Fibroblast of lung (primary cell): ENCODE measurements at regions not wholly inside any gene's neighbourhood (a gene's known extent, or its start where the extent isn't known, plus 50 kb on each side); places are given as distances from the start of the nearest gene placed in this dataset.

Experiments
- EZH2 ChIP-seq: IDR thresholded peaks from 2 replicates; pipeline ENCODE4 v1.5.1; 2012; ENCODE audit warnings: low read length, control low read depth, mild to moderate bottlenecking; ENCODE audit errors: missing control alignments
- TF ChIP-seq, protein P1 (sequence below), 2 donors: IDR thresholded peaks in 1 of 2; conservative IDR thresholded peaks in 1 of 2; 1 replicate in 1 of 2; 2 replicates in 1 of 2; pipeline ENCODE4 v1.5.1; 2011 to 2012; ENCODE audit warnings: low read length in 2 of 2, control low read depth in 1 of 2, inconsistent platforms in 1 of 2, low read depth in 1 of 2, mild to moderate bottlenecking in 1 of 2

DNA sequence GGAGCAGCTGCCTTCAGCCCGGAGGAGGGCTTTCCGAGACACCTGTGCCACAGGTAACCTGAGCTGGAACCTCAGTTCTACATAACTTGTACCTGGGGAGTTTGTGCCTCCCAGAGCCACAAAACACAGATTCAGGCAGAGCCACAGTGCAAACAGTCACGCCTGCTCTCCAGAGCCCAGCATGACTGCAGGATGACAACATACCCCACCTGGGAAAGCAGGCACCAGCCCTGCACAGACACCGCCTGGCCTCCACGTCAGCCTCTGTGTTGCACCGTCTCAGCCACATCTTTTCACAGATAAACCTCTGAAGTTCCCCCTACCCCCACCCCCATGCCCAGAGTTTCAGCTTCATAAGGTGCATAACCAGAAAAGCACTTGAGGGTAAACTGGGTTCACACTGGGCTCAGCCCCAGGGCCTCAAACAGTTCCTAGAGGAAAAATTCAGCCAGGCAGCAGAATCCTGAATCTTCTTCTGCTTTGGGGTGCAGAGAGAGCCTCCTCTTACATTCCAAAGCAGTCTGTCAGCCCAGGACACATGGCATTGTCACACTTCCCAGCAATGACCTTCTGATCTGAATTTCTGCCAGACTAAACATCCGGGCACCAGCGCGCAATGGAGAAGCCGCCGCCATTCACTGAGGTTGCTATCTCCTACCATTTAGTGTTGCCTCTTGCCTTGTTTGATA is 229.5 kb downstream of the TOMM20 start:
- TF ChIP-seq, protein P1, sequence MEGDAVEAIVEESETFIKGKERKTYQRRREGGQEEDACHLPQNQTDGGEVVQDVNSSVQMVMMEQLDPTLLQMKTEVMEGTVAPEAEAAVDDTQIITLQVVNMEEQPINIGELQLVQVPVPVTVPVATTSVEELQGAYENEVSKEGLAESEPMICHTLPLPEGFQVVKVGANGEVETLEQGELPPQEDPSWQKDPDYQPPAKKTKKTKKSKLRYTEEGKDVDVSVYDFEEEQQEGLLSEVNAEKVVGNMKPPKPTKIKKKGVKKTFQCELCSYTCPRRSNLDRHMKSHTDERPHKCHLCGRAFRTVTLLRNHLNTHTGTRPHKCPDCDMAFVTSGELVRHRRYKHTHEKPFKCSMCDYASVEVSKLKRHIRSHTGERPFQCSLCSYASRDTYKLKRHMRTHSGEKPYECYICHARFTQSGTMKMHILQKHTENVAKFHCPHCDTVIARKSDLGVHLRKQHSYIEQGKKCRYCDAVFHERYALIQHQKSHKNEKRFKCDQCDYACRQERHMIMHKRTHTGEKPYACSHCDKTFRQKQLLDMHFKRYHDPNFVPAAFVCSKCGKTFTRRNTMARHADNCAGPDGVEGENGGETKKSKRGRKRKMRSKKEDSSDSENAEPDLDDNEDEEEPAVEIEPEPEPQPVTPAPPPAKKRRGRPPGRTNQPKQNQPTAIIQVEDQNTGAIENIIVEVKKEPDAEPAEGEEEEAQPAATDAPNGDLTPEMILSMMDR (conservative IDR thresholded peaks at IDR 0.05 in 1 of 2, IDR thresholded peaks at IDR 0.05 in 1 of 2; ENCODE audit: low read depth in 1 of 2, low read length in 2 of 2) = no peak
- no peak for TF ChIP-seq EZH2
